ENCODE measurements at regions not wholly inside any gene's neighbourhood (a gene's known extent, or its start where the extent isn't known, plus 50 kb on each side); places are given as distances from the start of the nearest gene placed in this dataset.

- Histone ChIP-seq H3K4me1 (no peaks in the 10 kb centered on the region), H3K4me2 (no peak overlapping the region), H3K27ac (no peak overlapping the region), H3K4me3 (no peak overlapping the region), H3K9me3 (no peaks in the 10 kb centered on the region)
- TF ChIP-seq E2F6 (IDR thresholded peaks at IDR 0.05; ENCODE audit: borderline replicate concordance, low read depth), result no peak
- TF ChIP-seq MAZ (IDR thresholded peaks at IDR 0.05; ENCODE audit: borderline replicate concordance, low read depth, low read length), result no peak
- no peak for TF ChIP-seq RAD21 (conservative IDR thresholded peaks at IDR 0.05 in 1 of 2, IDR thresholded peaks at IDR 0.05 in 1 of 2)
- no peak for TF ChIP-seq PBX3 (IDR thresholded peaks at IDR 0.05)
- TF ChIP-seq FOXS1 (CRISPR knock-in tag; IDR thresholded peaks at IDR 0.05), result no peak
- TF ChIP-seq NFE2L2 (conservative IDR thresholded peaks at IDR 0.05; ENCODE audit: low read length), result no peak
- no peak for TF ChIP-seq FOSL2 (IDR thresholded peaks at IDR 0.05)
- TF ChIP-seq FOSL2 (CRISPR knock-in tag; IDR thresholded peaks at IDR 0.05), result no peak
- no peak for TF ChIP-seq TFCP2L1 (CRISPR knock-in tag; IDR thresholded peaks at IDR 0.05)
- no peak for TF ChIP-seq BCL3 (IDR thresholded peaks at IDR 0.05)
- TF ChIP-seq PHF8 (IDR thresholded peaks at IDR 0.05; ENCODE audit: borderline replicate concordance, low read depth), result no peak
- ATAC-seq (no peak), FAIRE-seq (no peak), DNase-seq (ENCODE audit: low read depth in 1 of 2, low spot score in 1 of 2) (no peak)
- 3% methylated on average over 2 of the region's 2 CpGs for WGBS (ENCODE audit: missing lambda C conversion rate)
- CTCF ChIA-PET, result no interaction called here
- POLR2A ChIA-PET, result no interaction called here
Measured at GRCh38 chr15:47116698-47117097, 600.6 kb upstream of the SEMA6D start.

GRCh38 chr15:47119349-47119748, 598.0 kb upstream of the SEMA6D start:
- H3K4me2 ChIP-seq, result no peak overlapping the region
- CTCF ChIA-PET, result no interaction called here
- no peak for TF ChIP-seq NFE2L2 (conservative IDR thresholded peaks at IDR 0.05; ENCODE audit: low read length)
- TF ChIP-seq E2F6 (IDR thresholded peaks at IDR 0.05; ENCODE audit: borderline replicate concordance, low read depth), result no peak
- no peak for TF ChIP-seq CHD2 (IDR thresholded peaks at IDR 0.05; ENCODE audit: low read length, partially characterized antibody)
- TF ChIP-seq MAFK (IDR thresholded peaks at IDR 0.05; ENCODE audit: partially characterized antibody), result no peak
- TF ChIP-seq PBX3 (IDR thresholded peaks at IDR 0.05), result no peak
- TF ChIP-seq CTCF (IDR thresholded peaks at IDR 0.05), result no peak
- no peak for TF ChIP-seq BHLHE40 (IDR thresholded peaks at IDR 0.05; ENCODE audit: low read depth, low read length)
- no peak for TF ChIP-seq BCL3 (IDR thresholded peaks at IDR 0.05)
- TF ChIP-seq SREBF2 (IDR thresholded peaks at IDR 0.05), result no peak
- TF ChIP-seq ZNF302 (CRISPR knock-in tag; IDR thresholded peaks at IDR 0.05), result no peak
- TF ChIP-seq CEBPB (IDR thresholded peaks at IDR 0.05), result no peak
- TF ChIP-seq RNF2 (IDR thresholded peaks at IDR 0.05; ENCODE audit: borderline replicate concordance, low read depth), result no peak
- POLR2A ChIA-PET, result no interaction called here
- H3K4me3 ChIP-seq, result no peak overlapping the region
- no peaks in the 10 kb centered on the region for H3K4me1 ChIP-seq
- no peaks in the 10 kb centered on the region for H3K9me3 ChIP-seq
- DNase-seq (ENCODE audit: low read depth in 1 of 2, low spot score in 1 of 2) (no peak), ATAC-seq (no peak), FAIRE-seq (no peak)
- H3K27ac ChIP-seq, result no peak overlapping the region

All from A549 (cell line).